HCT116 (cell line): ENCODE measurements at regions not wholly inside any gene's neighbourhood (a gene's known extent, or its start where the extent isn't known, plus 50 kb on each side); places are given as distances from the start of the nearest gene placed in this dataset.

Experiments
- ATAC-seq: fragments of 200-7000 bp; cut with Tn5 transposase; 2 replicates; pipeline ENCODE4 v1.9.1; 2020; ENCODE audit warnings: mild to moderate bottlenecking, moderate library complexity
- BruUV-seq: library from RNA; stranded (reverse); fragments of 400-500 nt; replicated peaks from 2 replicates; lab custom pipeline; 2021; lab: Mats Ljungman, UMichigan
- CTCF ChIA-PET: fragments of 300-600 bp; sonication (Branson Sonifier 250); formaldehyde crosslinking; loops from one replicate; lab custom pipeline; 2021; ENCODE audit warnings: antibody characterized with exemption; lab: Charles Lee
- POLR2A ChIA-PET: fragments of 300-600, 350-600 bp; sonication (Branson Sonifier 250); formaldehyde crosslinking; loops from one replicate; lab custom pipeline; 2021; ENCODE audit warnings: antibody characterized with exemption; lab: Charles Lee
- RAD21 ChIA-PET, 2 experiments: fragments of 300-600 bp; sonication (Branson Sonifier 250); formaldehyde crosslinking; loops; one replicate each; lab custom pipeline; 2023; ENCODE audit warnings: low total read pairs in 2 of 2; ENCODE audit not compliant: uncharacterized antibody in 2 of 2, unreplicated experiment in 2 of 2, low non-redundant PET in 1 of 2; lab: Charles Lee
- DNase-seq: peaks from one replicate; pipeline ENCODE4 v3.0.0-alpha.2; 2010; ENCODE audit warnings: low read depth, low spot score
- H2AFZ ChIP-seq: fragments of 200-600 bp; shearing (Covaris generic), sonication (generic); 2 replicates; pipeline ENCODE4 v1.6.1; 2017; ENCODE audit warnings: low read depth, mixed run types, mixed read lengths, antibody characterized with exemption, low read length; ENCODE audit not compliant: poor library complexity, severe bottlenecking
- H3K27ac ChIP-seq: 2 replicates; pipeline ENCODE4 v1.5.1; 2012; ENCODE audit warnings: low read depth, low read length
- H3K27me3 ChIP-seq: fragments of 200-600 bp; sonication (generic); 2 replicates; pipeline ENCODE4 v1.6.1; 2016; ENCODE audit warnings: mixed run types, low read length, mixed read lengths; ENCODE audit not compliant: insufficient read depth
- H3K36me3 ChIP-seq, 2 experiments: fragments of 200-500 bp in 1 of 2; fragments of 200-600 bp in 1 of 2; sonication (Bioruptor generic) in 1 of 2; sonication (generic) in 1 of 2; 2 replicates each; pipeline versions ENCODE4 v1.5.1 to v1.6.1; 2014 to 2016; ENCODE audit warnings: low read length in 2 of 2, inconsistent platforms in 1 of 2, mixed read lengths in 1 of 2, mixed run types in 1 of 2; ENCODE audit not compliant: insufficient read depth in 2 of 2, control insufficient read depth in 1 of 2
- H3K4me1 ChIP-seq, 2 experiments: fragments of 200-600 bp in 1 of 2; sonication (generic) in 1 of 2; 2 replicates each; pipeline versions ENCODE4 v1.5.1 to v1.6.1; 2012 to 2017; ENCODE audit warnings: low read length in 2 of 2, inconsistent platforms in 1 of 2, mild to moderate bottlenecking in 1 of 2, mixed read lengths in 1 of 2, mixed run types in 1 of 2, moderate library complexity in 1 of 2; ENCODE audit not compliant: insufficient read depth in 2 of 2, control insufficient read depth in 1 of 2
- H3K4me2 ChIP-seq: fragments of 200-600 bp; sonication (generic); 2 replicates; pipeline ENCODE4 v1.6.1; 2017; ENCODE audit warnings: mixed run types, low read length, mixed read lengths
- H3K4me3 ChIP-seq, 2 experiments: fragments of 200-600 bp in 1 of 2; sonication (generic) in 1 of 2; replicated peaks in 1 of 2; 2 replicates each; pipeline ENCODE4 v1.5.1; 2011 to 2016; ENCODE audit warnings: low read length in 2 of 2, control low read depth in 1 of 2, low read depth in 1 of 2, mild to moderate bottlenecking in 1 of 2, mixed read lengths in 1 of 2, mixed run types in 1 of 2
- H3K79me2 ChIP-seq: fragments of 200-600 bp; sonication (generic); 2 replicates; pipeline ENCODE4 v1.6.1; 2017; ENCODE audit warnings: mild to moderate bottlenecking, mixed run types, low read length, moderate library complexity, mixed read lengths; ENCODE audit not compliant: insufficient read depth
- H3K9ac ChIP-seq: fragments of 200-600 bp; sonication (generic); 2 replicates; pipeline ENCODE4 v1.6.1; 2016; ENCODE audit warnings: low read length, mixed read lengths
- H3K9me2 ChIP-seq: fragments of 200-600 bp; sonication (generic), shearing (Covaris generic); 2 replicates; pipeline ENCODE4 v1.6.1; 2017; ENCODE audit warnings: mixed run types, mild to moderate bottlenecking, moderate library complexity; ENCODE audit not compliant: insufficient read depth
- H3K9me3 ChIP-seq, 2 experiments: fragments of 200-500 bp in 1 of 2; fragments of 200-600 bp in 1 of 2; sonication (Bioruptor generic) in 1 of 2; sonication (generic) in 1 of 2; 2 replicates each; pipeline ENCODE4 v1.6.1; 2014 to 2017; ENCODE audit warnings: low read length in 2 of 2, mixed read lengths in 2 of 2, inconsistent platforms in 1 of 2, low read depth in 1 of 2, mild to moderate bottlenecking in 1 of 2, mixed run types in 1 of 2, moderate library complexity in 1 of 2; ENCODE audit not compliant: control insufficient read depth in 1 of 2, insufficient read depth in 1 of 2
- H4K20me1 ChIP-seq: fragments of 200-600 bp; sonication (generic), shearing (Covaris generic); 2 replicates; pipeline ENCODE4 v1.6.1; 2017; ENCODE audit warnings: mixed run types, mild to moderate bottlenecking, moderate library complexity; ENCODE audit not compliant: insufficient read depth
- CBX3 ChIP-seq: IDR thresholded peaks from 2 replicates; pipeline ENCODE4 v1.6.1; 2012; ENCODE audit warnings: low read depth
- CEBPB ChIP-seq: IDR thresholded peaks from 2 replicates; pipeline ENCODE4 v1.6.1; 2012; ENCODE audit warnings: low read depth
- EGR1 ChIP-seq: IDR thresholded peaks from 2 replicates; pipeline ENCODE4 v1.6.1; 2012; ENCODE audit warnings: low read depth
- ELF1 ChIP-seq: IDR thresholded peaks from 2 replicates; pipeline ENCODE4 v1.6.1; 2012; ENCODE audit warnings: low read depth, borderline replicate concordance
- EZH2phosphoT487 ChIP-seq: fragments of 200-600 bp; IDR thresholded peaks from 2 replicates; pipeline ENCODE4 v1.6.1; 2018; ENCODE audit warnings: antibody characterized with exemption, borderline replicate concordance
- FOSL1 ChIP-seq: IDR thresholded peaks from 2 replicates; pipeline ENCODE4 v1.6.1; 2012; ENCODE audit warnings: low read depth
- JUND ChIP-seq: IDR thresholded peaks from 2 replicates; pipeline ENCODE4 v1.6.1; 2012
- POLR2A ChIP-seq: IDR thresholded peaks from 2 replicates; pipeline ENCODE4 v1.7.0; 2011; ENCODE audit warnings: borderline replicate concordance; ENCODE audit not compliant: insufficient read depth, insufficient read length; ENCODE audit errors: extremely low read depth
- POLR2AphosphoS5 ChIP-seq: IDR thresholded peaks from 2 replicates; pipeline ENCODE4 v1.6.1; 2011; ENCODE audit warnings: mild to moderate bottlenecking, low read depth, low read length, moderate library complexity
- RAD21 ChIP-seq: IDR thresholded peaks from 2 replicates; pipeline ENCODE4 v1.6.1; 2012; ENCODE audit warnings: low read depth, mild to moderate bottlenecking
- SIN3A ChIP-seq: IDR thresholded peaks from 2 replicates; pipeline ENCODE4 v1.6.1; 2012; ENCODE audit warnings: low read depth
- SP1 ChIP-seq: IDR thresholded peaks from 2 replicates; pipeline ENCODE4 v1.6.1; 2012; ENCODE audit warnings: low read depth
- SRF ChIP-seq: IDR thresholded peaks from 2 replicates; pipeline ENCODE4 v1.6.1; 2012; ENCODE audit warnings: low read depth
- TCF7L2 ChIP-seq: IDR thresholded peaks from 2 replicates; pipeline ENCODE4 v1.7.0; 2011; ENCODE audit warnings: borderline replicate concordance, inconsistent platforms; ENCODE audit not compliant: insufficient read depth, insufficient read length; ENCODE audit errors: extremely low read depth
- ZNF274 ChIP-seq: fragments of 200-500 bp; sonication (Bioruptor generic); IDR thresholded peaks from 2 replicates; pipeline ENCODE4 v1.6.1; 2014; ENCODE audit warnings: mild to moderate bottlenecking, low read depth, low read length, inconsistent platforms
- intact Hi-C: fragments of 100-400 bp; cut with micrococcal nuclease; formaldehyde crosslinking; loops from 2 replicates; pipeline ENCODE4 v1.10.0; 2022
- TF ChIP-seq, protein P1 (sequence below): IDR thresholded peaks from 2 replicates; pipeline ENCODE4 v1.6.1; 2011; ENCODE audit warnings: mild to moderate bottlenecking, low read length, moderate library complexity; ENCODE audit not compliant: insufficient replicate concordance; ENCODE audit errors: extremely low read depth
- TF ChIP-seq, protein P2 (sequence below): IDR thresholded peaks from 2 replicates; pipeline ENCODE4 v1.6.1; 2012
- TF ChIP-seq, protein P3 (sequence below): IDR thresholded peaks from 2 replicates; pipeline ENCODE4 v1.6.1; 2012; ENCODE audit warnings: low read depth
- TF ChIP-seq, protein P4 (sequence below): IDR thresholded peaks from 2 replicates; pipeline ENCODE4 v1.6.1; 2012

DNA sequence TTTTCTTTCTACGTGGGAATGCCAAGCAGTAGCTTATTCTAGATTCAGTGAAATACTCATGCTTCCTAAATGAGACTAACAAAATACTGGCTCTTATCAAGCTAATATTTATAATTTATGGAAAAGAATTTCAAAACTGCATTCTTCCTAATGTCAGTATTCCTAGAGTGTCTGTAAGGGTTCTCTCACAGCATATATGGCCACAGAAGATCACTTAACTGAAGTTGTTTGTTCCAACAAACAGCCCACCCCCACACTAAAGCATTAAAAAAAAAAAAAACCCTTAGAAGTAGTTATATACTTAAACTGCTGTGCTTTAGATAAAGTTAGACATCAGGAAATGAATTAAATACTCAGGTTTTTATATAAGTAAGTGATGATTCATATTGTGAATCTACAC lies 247.7 kb upstream of the HSF2 start:
- Histone ChIP-seq H3K4me1 (no peaks in the 10 kb centered on the region), H3K9me3 (no peaks in the 10 kb centered on the region), H3K4me3 (no peak overlapping the region), H4K20me1 (no peaks in the 10 kb centered on the region), H3K27ac (no peak overlapping the region), H3K79me2 (no peaks in the 10 kb centered on the region), H3K36me3 (no peaks in the 10 kb centered on the region), H3K9me2 (no peaks in the 10 kb centered on the region), H3K4me2 (no peak overlapping the region), H3K9ac (no peak overlapping the region), H2AFZ (no peak overlapping the region), H3K27me3 (no peaks in the 10 kb centered on the region)
- RAD21 ChIA-PET: no interaction called here
- intact Hi-C loops: no loop called here
- CTCF ChIA-PET: no interaction called here
- ATAC-seq: no peak
- TF ChIP-seq CBX3: no peak
- no peak for TF ChIP-seq RAD21
- TF ChIP-seq JUND: no peak
- no peak for TF ChIP-seq TCF7L2
- TF ChIP-seq EZH2phosphoT487: no peak
- no peak for TF ChIP-seq CEBPB
- TF ChIP-seq, protein P1, sequence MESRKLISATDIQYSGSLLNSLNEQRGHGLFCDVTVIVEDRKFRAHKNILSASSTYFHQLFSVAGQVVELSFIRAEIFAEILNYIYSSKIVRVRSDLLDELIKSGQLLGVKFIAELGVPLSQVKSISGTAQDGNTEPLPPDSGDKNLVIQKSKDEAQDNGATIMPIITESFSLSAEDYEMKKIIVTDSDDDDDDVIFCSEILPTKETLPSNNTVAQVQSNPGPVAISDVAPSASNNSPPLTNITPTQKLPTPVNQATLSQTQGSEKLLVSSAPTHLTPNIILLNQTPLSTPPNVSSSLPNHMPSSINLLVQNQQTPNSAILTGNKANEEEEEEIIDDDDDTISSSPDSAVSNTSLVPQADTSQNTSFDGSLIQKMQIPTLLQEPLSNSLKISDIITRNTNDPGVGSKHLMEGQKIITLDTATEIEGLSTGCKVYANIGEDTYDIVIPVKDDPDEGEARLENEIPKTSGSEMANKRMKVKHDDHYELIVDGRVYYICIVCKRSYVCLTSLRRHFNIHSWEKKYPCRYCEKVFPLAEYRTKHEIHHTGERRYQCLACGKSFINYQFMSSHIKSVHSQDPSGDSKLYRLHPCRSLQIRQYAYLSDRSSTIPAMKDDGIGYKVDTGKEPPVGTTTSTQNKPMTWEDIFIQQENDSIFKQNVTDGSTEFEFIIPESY: no peak
- TF ChIP-seq, protein P2, sequence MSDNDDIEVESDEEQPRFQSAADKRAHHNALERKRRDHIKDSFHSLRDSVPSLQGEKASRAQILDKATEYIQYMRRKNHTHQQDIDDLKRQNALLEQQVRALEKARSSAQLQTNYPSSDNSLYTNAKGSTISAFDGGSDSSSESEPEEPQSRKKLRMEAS: no peak
- no peak for TF ChIP-seq ZNF274
- no peak for TF ChIP-seq ELF1
- TF ChIP-seq, protein P3, sequence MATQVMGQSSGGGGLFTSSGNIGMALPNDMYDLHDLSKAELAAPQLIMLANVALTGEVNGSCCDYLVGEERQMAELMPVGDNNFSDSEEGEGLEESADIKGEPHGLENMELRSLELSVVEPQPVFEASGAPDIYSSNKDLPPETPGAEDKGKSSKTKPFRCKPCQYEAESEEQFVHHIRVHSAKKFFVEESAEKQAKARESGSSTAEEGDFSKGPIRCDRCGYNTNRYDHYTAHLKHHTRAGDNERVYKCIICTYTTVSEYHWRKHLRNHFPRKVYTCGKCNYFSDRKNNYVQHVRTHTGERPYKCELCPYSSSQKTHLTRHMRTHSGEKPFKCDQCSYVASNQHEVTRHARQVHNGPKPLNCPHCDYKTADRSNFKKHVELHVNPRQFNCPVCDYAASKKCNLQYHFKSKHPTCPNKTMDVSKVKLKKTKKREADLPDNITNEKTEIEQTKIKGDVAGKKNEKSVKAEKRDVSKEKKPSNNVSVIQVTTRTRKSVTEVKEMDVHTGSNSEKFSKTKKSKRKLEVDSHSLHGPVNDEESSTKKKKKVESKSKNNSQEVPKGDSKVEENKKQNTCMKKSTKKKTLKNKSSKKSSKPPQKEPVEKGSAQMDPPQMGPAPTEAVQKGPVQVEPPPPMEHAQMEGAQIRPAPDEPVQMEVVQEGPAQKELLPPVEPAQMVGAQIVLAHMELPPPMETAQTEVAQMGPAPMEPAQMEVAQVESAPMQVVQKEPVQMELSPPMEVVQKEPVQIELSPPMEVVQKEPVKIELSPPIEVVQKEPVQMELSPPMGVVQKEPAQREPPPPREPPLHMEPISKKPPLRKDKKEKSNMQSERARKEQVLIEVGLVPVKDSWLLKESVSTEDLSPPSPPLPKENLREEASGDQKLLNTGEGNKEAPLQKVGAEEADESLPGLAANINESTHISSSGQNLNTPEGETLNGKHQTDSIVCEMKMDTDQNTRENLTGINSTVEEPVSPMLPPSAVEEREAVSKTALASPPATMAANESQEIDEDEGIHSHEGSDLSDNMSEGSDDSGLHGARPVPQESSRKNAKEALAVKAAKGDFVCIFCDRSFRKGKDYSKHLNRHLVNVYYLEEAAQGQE: no peak
- no peak for TF ChIP-seq POLR2A
- TF ChIP-seq FOSL1: no peak
- no peak for TF ChIP-seq SRF
- TF ChIP-seq, protein P4, sequence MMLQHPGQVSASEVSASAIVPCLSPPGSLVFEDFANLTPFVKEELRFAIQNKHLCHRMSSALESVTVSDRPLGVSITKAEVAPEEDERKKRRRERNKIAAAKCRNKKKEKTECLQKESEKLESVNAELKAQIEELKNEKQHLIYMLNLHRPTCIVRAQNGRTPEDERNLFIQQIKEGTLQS: no peak
- no peak for TF ChIP-seq POLR2AphosphoS5
- TF ChIP-seq SP1: no peak
- no peak for TF ChIP-seq EGR1
- TF ChIP-seq SIN3A: no peak
- POLR2A ChIA-PET: no interaction called here
- no peak for DNase-seq
- no TSS peak for BruUV-seq
